Neural cell (in vitro differentiated cells): ENCODE measurements at regions not wholly inside any gene's neighbourhood (a gene's known extent, or its start where the extent isn't known, plus 50 kb on each side); places are given as distances from the start of the nearest gene placed in this dataset.

Source experiments
- H2AFZ ChIP-seq: fragments of 200-600, 300-800 bp; sonication (generic), shearing (Covaris generic); 2 replicates; pipeline ENCODE4 v1.6.0; 2014; ENCODE audit warnings: low read depth, mild to moderate bottlenecking, antibody characterized with exemption, low read length, moderate library complexity
- H3F3A ChIP-seq: fragments of 200-600 bp; shearing (Covaris generic); 2 replicates; pipeline ENCODE4 v1.6.1; 2016; ENCODE audit warnings: mild to moderate bottlenecking, moderate library complexity, mixed read lengths, antibody characterized with exemption, low read length; ENCODE audit not compliant: insufficient read depth, poor library complexity, severe bottlenecking
- H3K27ac ChIP-seq: fragments of 200-600, 300-800 bp; sonication (generic), shearing (Covaris generic); 2 replicates; pipeline ENCODE4 v1.5.1; 2014; ENCODE audit warnings: mild to moderate bottlenecking, low read length, moderate library complexity
- H3K27me3 ChIP-seq: fragments of 300-800, 200-600 bp; sonication (generic), shearing (Covaris generic); 2 replicates; pipeline ENCODE4 v1.6.0; 2014; ENCODE audit warnings: mild to moderate bottlenecking, low read depth, low read length, moderate library complexity; ENCODE audit not compliant: insufficient read depth
- H3K36me3 ChIP-seq: fragments of 300-800, 200-600 bp; sonication (generic), shearing (Covaris generic); 2 replicates; pipeline ENCODE4 v1.5.1; 2014; ENCODE audit warnings: mild to moderate bottlenecking, antibody characterized with exemption, low read length, moderate library complexity; ENCODE audit not compliant: insufficient read depth
- H3K4me2 ChIP-seq: fragments of 300-800, 200-600 bp; sonication (generic), shearing (Covaris generic); 2 replicates; pipeline ENCODE4 v1.6.0; 2014; ENCODE audit warnings: mild to moderate bottlenecking, low read length
- H3K4me3 ChIP-seq: fragments of 300-800, 200-600 bp; sonication (generic), shearing (Covaris generic); 2 replicates; pipeline ENCODE4 v1.5.1; 2014; ENCODE audit warnings: mild to moderate bottlenecking, low read length, moderate library complexity
- H3K79me2 ChIP-seq: fragments of 200-600 bp; shearing (Covaris generic); replicated peaks from 2 replicates; pipeline ENCODE4 v1.6.0; 2014; ENCODE audit warnings: mild to moderate bottlenecking, low read length, moderate library complexity; ENCODE audit not compliant: insufficient read depth
- H3K9ac ChIP-seq: fragments of 300-800, 200-600 bp; sonication (generic), shearing (Covaris generic); 2 replicates; pipeline ENCODE4 v1.6.1; 2016; ENCODE audit warnings: mild to moderate bottlenecking, low read length, mixed read lengths
- H3K9me2 ChIP-seq: fragments of 200-600 bp; shearing (Covaris generic); 2 replicates; pipeline ENCODE4 v1.6.1; 2016; ENCODE audit warnings: mild to moderate bottlenecking, low read length, mixed read lengths; ENCODE audit not compliant: insufficient read depth
- H3K9me3 ChIP-seq: fragments of 200-600, 300-800 bp; sonication (generic), shearing (Covaris generic); 2 replicates; pipeline ENCODE4 v1.6.1; 2016; ENCODE audit warnings: mild to moderate bottlenecking, mixed run types, low read length, moderate library complexity, mixed read lengths
- H4K20me1 ChIP-seq: fragments of 200-600 bp; shearing (Covaris generic); 2 replicates; pipeline ENCODE4 v1.6.1; 2016; ENCODE audit warnings: mild to moderate bottlenecking, mixed run types; ENCODE audit not compliant: insufficient read depth
- CTCF ChIP-seq: fragments of 450-650 bp; IDR thresholded peaks from 2 replicates; pipeline ENCODE4 v1.5.1; 2014; ENCODE audit warnings: antibody characterized with exemption, mild to moderate bottlenecking, moderate library complexity; ENCODE audit not compliant: poor library complexity, severe bottlenecking
- EP300 ChIP-seq: fragments of 450-650 bp; conservative IDR thresholded peaks from 2 replicates; pipeline ENCODE4 v1.6.1; 2014; ENCODE audit warnings: antibody characterized with exemption, mild to moderate bottlenecking, moderate library complexity; ENCODE audit not compliant: poor library complexity, severe bottlenecking
- EZH2 ChIP-seq: fragments of 200-600, 300-800 bp; shearing (Covaris generic), sonication (generic); IDR thresholded peaks from 2 replicates; pipeline ENCODE4 v1.6.1; 2014; ENCODE audit warnings: antibody characterized with exemption, low read length, borderline replicate concordance, mild to moderate bottlenecking; ENCODE audit not compliant: insufficient read depth, poor library complexity, severe bottlenecking
- MXI1 ChIP-seq: fragments of 450-650 bp; conservative IDR thresholded peaks from 2 replicates; pipeline ENCODE4 v1.6.1; 2014; ENCODE audit warnings: antibody characterized with exemption, mild to moderate bottlenecking; ENCODE audit not compliant: poor library complexity, severe bottlenecking
- POLR2AphosphoS5 ChIP-seq: IDR thresholded peaks from 2 replicates; pipeline ENCODE4 v1.6.1; 2012
- RAD21 ChIP-seq: fragments of 450-650 bp; conservative IDR thresholded peaks from 2 replicates; pipeline ENCODE4 v1.6.1; 2014; ENCODE audit warnings: antibody characterized with exemption, mild to moderate bottlenecking, moderate library complexity
- REST ChIP-seq: IDR thresholded peaks from 2 replicates; pipeline ENCODE4 v1.6.1; 2012; ENCODE audit warnings: borderline replicate concordance
- SMC3 ChIP-seq: fragments of 450-650 bp; conservative IDR thresholded peaks from 2 replicates; pipeline ENCODE4 v1.6.1; 2014; ENCODE audit warnings: antibody characterized with exemption, mild to moderate bottlenecking, moderate library complexity; ENCODE audit not compliant: poor library complexity
- TAF1 ChIP-seq: IDR thresholded peaks from 2 replicates; pipeline ENCODE4 v1.6.1; 2012; ENCODE audit warnings: low read depth

- TF ChIP-seq TAF1 = no peak
- no peak for TF ChIP-seq RAD21
- no peak for TF ChIP-seq EZH2
- TF ChIP-seq REST = no peak
- TF ChIP-seq POLR2AphosphoS5 = no peak
- no peak for TF ChIP-seq EP300
- no peak for TF ChIP-seq MXI1
- no peak for TF ChIP-seq SMC3
- no peak for TF ChIP-seq CTCF
- H3K4me2 ChIP-seq = no peak overlapping the region
Observed at GRCh38 chr9:109689701-109690100, 90.3 kb upstream of the PALM2AKAP2 start.

GRCh38 chr9:109699019-109699418 is 81.0 kb upstream of the PALM2AKAP2 start:
- H3K9ac ChIP-seq = no peak overlapping the region
- H2AFZ ChIP-seq = no peak overlapping the region
- no peaks in the 10 kb centered on the region for H3K9me2 ChIP-seq
- no peaks in the 10 kb centered on the region for H3K79me2 ChIP-seq
- no peaks in the 10 kb centered on the region for H4K20me1 ChIP-seq
- no peaks in the 10 kb centered on the region for H3K27me3 ChIP-seq
- no peak overlapping the region for H3K4me2 ChIP-seq
- TF ChIP-seq EZH2 (no peak), EP300 (no peak), RAD21 (no peak), SMC3 (no peak), TAF1 (no peak), CTCF (no peak), POLR2AphosphoS5 (no peak), MXI1 (no peak), REST (no peak)
- H3K27ac ChIP-seq = no peak overlapping the region
- no peak overlapping the region for H3K4me3 ChIP-seq
- no peaks in the 10 kb centered on the region for H3K9me3 ChIP-seq
- H3F3A ChIP-seq = no peaks in the 10 kb centered on the region
- no peaks in the 10 kb centered on the region for H3K36me3 ChIP-seq

More at GRCh38 chr9:109689701-109690100, 90.3 kb upstream of the PALM2AKAP2 start:
- Histone ChIP-seq H2AFZ (no peak overlapping the region), H3K9ac (no peak overlapping the region), H3K79me2 (no peaks in the 10 kb centered on the region), H3F3A (no peaks in the 10 kb centered on the region), H3K27ac (no peak overlapping the region), H3K36me3 (no peaks in the 10 kb centered on the region), H3K9me3 (no peaks in the 10 kb centered on the region), H3K27me3 (no peaks in the 10 kb centered on the region), H3K9me2 (no peaks in the 10 kb centered on the region), H4K20me1 (no peaks in the 10 kb centered on the region), H3K4me3 (no peak overlapping the region)
